Fibroblast of villous mesenchyme (primary cell): ENCODE measurements at regions not wholly inside any gene's neighbourhood (a gene's known extent, or its start where the extent isn't known, plus 50 kb on each side); places are given as distances from the start of the nearest gene placed in this dataset.

Experiments
- DNase-seq: peaks from one replicate; pipeline ENCODE4 v3.0.0-alpha.2; 2010; ENCODE audit warnings: low read depth
- H3K4me3 ChIP-seq: 2 replicates; pipeline ENCODE4 v1.5.1; 2011; ENCODE audit warnings: low read depth, mild to moderate bottlenecking, low read length
- CTCF ChIP-seq: IDR thresholded peaks from 2 replicates; pipeline ENCODE4 v1.5.1; 2012; ENCODE audit warnings: low read depth, mild to moderate bottlenecking, low read length; ENCODE audit not compliant: insufficient read depth

GRCh38 chr5:60446917-60447316, 253.0 kb downstream of the DEPDC1B start:
- H3K4me3 ChIP-seq = no peak overlapping the region
- DNase-seq = no peak
- TF ChIP-seq CTCF = no peak

GRCh38 chr5:60445921-60446320, 254.0 kb downstream of the DEPDC1B start:
- TF ChIP-seq CTCF = no peak
- H3K4me3 ChIP-seq = no peak overlapping the region
- peak; percentile 12 for DNase-seq

DNA sequence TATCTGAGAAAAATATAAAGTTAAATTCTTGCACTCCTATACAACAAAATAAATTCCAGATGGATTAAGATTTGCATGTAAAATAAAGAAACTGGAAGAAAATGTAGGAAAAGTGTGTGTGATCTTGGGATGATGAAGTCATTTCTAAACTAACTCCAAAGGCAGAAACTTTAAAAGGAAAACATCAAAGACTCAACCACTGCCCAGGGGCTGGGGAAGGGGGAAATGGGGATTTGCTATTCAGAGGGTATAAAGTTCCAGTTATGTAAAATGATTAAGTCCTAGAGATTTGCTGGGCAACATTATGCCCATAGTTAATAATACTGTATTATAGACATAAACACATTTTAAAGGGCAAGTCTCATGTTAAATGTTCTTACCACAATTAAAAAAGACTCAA, 254.5 kb downstream of the DEPDC1B start:
- DNase-seq = no peak
- H3K4me3 ChIP-seq = no peak overlapping the region
- TF ChIP-seq CTCF = no peak

GRCh38 chr5:60444661-60445360, 255.2 kb downstream of the DEPDC1B start:
- H3K4me3 ChIP-seq = no peak overlapping the region
- peak; percentile 6 for DNase-seq

DNA sequence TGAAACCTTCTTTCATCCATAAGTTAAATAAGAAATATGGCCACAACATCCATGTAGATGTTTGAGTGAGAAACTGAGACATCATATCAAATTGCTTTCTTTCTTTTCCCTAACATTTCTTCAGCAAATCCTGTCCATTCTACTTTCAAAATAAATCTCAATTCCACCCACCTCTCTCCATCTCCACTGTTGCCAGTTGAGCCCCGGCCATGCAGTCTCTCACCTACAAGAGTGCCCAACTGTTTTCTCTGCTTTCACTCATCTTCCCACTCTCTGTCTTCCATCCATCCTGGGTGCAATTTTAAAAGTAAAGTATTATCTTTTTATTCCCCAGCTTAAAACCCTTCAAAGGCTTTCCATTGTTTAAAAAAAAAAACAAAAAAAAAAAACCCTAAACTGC, 260.4 kb downstream of the DEPDC1B start:
- no peak for TF ChIP-seq CTCF
- no peak overlapping the region for H3K4me3 ChIP-seq
- no peak for DNase-seq

More at GRCh38 chr5:60444661-60445360, 255.2 kb downstream of the DEPDC1B start:
- no peak for TF ChIP-seq CTCF

DNA sequence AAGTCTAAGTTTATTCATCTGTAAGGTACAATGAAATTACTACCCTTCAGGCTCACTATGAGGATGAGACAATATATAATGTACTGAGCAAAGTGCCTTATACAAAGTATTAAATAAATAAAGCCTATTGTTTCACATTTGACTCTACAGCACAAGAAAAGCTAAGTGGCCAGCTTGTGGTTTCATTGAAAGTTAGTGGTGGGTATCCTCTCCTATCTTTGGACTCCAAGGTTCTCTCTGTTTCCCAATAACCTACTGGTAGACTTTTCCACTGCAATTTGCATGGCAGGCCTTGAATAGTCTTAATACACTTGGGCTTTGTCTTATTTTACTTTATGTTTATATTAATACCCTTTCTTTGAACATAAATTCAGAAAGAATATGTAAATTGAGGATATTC, 262.7 kb downstream of the DEPDC1B start:
- no peak for TF ChIP-seq CTCF
- no peak for DNase-seq
- no peak overlapping the region for H3K4me3 ChIP-seq

DNA sequence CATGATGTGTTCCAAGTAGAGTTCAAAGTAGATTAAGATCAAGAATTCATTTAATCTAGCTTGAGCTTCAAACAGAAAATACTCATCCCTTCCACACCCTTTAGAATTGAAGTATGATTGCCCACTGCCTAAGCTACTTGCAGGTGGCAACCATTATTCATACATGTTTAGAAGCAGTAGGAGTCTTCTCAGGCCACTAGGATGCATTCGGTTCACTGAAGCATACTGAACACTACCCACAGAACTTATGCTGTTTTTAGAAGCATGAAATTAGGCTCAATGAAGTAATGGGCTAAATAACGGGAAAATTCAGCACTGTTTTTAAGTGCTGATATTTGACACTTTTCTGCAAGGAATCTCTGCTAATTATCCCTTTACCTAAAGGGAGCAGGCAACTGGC, 263.4 kb downstream of the DEPDC1B start:
- no peak for TF ChIP-seq CTCF
- no peak overlapping the region for H3K4me3 ChIP-seq
- DNase-seq = no peak
